Epithelial cell of esophagus (primary cell): ENCODE measurements at regions not wholly inside any gene's neighbourhood (a gene's known extent, or its start where the extent isn't known, plus 50 kb on each side); places are given as distances from the start of the nearest gene placed in this dataset.

ENCODE experiments used
- DNase-seq: peaks from one replicate; pipeline ENCODE4 v3.0.0; 2010; ENCODE audit warnings: low read depth
- H3K4me3 ChIP-seq: 2 replicates; pipeline ENCODE4 v1.5.1; 2011; ENCODE audit warnings: mild to moderate bottlenecking, low read length, control low read depth
- CTCF ChIP-seq: IDR thresholded peaks from 2 replicates; pipeline ENCODE4 v1.5.1; 2011; ENCODE audit warnings: low read depth, mild to moderate bottlenecking, low read length, control low read depth, inconsistent platforms; ENCODE audit not compliant: insufficient read depth; ENCODE audit errors: missing control alignments

GRCh38 chr10:83253011-83253671 lies 886.2 kb upstream of the GHITM start:
- no peak for TF ChIP-seq CTCF
- no peak for DNase-seq
- H3K4me3 ChIP-seq, result no peak overlapping the region

DNA sequence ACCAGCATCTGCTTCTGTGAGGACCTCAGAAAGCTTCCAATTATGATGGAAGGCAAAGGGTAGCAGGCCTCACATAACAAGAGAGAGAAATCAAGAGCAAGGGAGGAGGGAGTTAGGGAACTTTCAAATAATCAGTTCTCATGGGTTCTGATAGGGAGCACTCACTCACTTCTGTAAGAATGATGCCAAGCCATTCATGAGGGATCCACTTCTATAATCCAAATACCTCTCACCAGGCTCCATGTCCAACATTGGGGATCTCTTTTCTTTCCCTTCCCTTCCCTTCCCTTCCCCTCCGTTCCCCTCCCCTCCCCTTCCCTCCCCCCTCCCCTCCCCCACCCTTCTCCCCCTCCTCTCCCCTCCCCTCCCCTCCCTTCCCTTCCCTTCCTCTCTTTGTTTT lies 884.6 kb upstream of the GHITM start:
- no peak for TF ChIP-seq CTCF
- DNase-seq, result no peak
- no peak overlapping the region for H3K4me3 ChIP-seq

- H3K4me3 ChIP-seq, result no peak overlapping the region
- TF ChIP-seq CTCF, result no peak
- DNase-seq, result no peak
These were observed 876.9 kb upstream of the GHITM start for GRCh38 chr10:83262434-83262833.

DNA sequence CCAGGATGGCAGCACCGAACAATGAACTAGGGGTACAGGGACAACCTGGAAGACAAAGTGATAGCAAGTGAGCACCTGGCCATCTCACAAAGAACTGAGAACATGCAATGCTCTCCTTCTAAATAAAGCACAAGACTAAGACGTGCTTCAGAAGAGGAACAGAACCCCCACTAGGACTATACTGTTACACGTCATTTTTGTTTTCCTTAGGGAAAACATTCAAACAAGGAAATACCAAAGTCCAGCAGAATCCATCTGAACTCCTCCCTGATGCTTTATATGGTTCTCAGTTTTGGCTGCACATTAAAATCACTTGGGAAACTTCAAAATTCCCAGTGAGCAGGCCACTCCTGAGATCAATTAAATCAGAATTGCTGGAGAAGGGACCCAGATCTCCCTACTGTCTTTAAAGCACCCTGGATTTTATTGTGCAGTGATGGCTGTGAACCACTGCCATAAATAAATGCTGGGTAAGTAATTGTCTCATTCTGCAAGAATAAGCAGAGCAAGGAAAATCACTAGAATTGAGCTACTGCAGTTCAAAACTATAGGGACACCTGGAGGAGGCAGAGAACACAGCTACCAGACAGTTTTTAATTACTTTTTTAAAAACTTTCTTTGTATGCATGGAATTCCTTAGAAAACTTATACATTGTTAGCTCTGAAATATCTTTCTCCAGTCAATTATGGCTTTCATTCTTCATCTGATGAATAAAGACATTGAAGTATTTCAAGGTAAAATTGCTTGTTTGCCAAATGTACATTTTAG lies 866.5 kb upstream of the GHITM start:
- no peak overlapping the region for H3K4me3 ChIP-seq
- peak; percentile 24 for TF ChIP-seq CTCF
- DNase-seq, result no peak

DNA sequence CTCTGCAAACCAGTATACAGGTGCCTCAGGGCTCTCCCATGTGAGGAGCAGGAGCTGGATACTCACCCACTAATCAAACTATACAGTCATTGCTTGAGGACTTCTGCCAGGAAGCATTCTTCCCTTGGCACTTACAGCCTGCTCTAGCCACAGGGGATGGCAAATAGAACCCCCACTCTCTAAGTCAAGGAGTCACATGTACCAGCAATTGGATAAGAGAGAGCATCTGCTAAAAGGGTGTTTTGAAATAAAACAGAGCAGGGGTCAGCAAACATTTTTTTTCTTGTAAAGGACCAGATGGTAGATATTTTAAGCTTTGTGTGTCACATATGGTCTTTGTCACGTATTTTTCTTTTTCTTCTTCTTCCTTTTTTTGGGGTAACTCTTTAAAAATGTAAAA lies 865.2 kb upstream of the GHITM start:
- TF ChIP-seq CTCF, result no peak
- DNase-seq, result peak; percentile 19
- no peak overlapping the region for H3K4me3 ChIP-seq

GRCh38 chr10:83276971-83277370 lies 862.3 kb upstream of the GHITM start:
- TF ChIP-seq CTCF, result no peak
- DNase-seq, result peak; percentile 18
- no peak overlapping the region for H3K4me3 ChIP-seq

DNA sequence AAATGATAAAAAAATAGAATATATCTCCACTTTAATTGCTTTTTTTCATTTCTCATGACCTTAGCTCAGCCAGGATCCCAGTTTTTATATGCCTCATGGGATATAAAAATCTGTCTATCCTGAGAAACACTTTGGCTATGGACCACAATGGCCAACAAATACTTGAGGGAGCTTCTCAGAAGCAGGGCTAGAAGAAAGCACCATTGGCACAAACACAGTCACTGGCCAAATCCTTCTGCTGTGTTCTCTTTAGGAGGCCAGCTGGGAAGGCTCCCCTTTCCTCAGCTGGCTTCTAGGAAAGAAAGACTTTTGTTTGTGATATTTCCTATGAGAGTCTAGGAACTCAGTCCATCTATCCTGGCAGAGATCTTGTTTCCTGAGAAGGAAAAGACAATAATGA lies 856.2 kb upstream of the GHITM start:
- no peak overlapping the region for H3K4me3 ChIP-seq
- no peak for DNase-seq
- no peak for TF ChIP-seq CTCF
